Pancreas (tissue), 10 donors: ENCODE measurements at regions not wholly inside any gene's neighbourhood (a gene's known extent, or its start where the extent isn't known, plus 50 kb on each side); places are given as distances from the start of the nearest gene placed in this dataset.
"Not testable (repeated sequence)": the region's sequence is repeated elsewhere in the genome, so short reads cannot be mapped to it uniquely, and the experiment has no call there.

Experiments used
- ATAC-seq, 4 donors: fragments of 200-7000 bp; cut with Tn5 transposase; one replicate each; pipeline versions ENCODE4 v1.8.0 to v1.9.1; 2020; ENCODE audit warnings: mild to moderate bottlenecking in 4 of 4, moderate library complexity in 4 of 4
- DNase-seq, 6 donors: peaks; one replicate each; pipeline ENCODE4 v3.0.0-alpha.2; 2020
- FAIRE-seq: peaks from 2 replicates; lab custom pipeline; 2012; peaks lifted over from hg19 to GRCh38; lab: Jason Lieb, UNC
- H3K27ac ChIP-seq, 4 donors: fragments of 200-600 bp; sonication (generic); 1 replicate in 3 of 4; 2 replicates in 1 of 4; pipeline versions ENCODE4 v1.5.0 to v1.8.0; 2020
- H3K27me3 ChIP-seq, 4 donors: fragments of 200-600 bp; one replicate each; pipeline ENCODE4 v1.8.0; 2021
- H3K36me3 ChIP-seq, 3 donors: fragments of 200-600 bp; sonication (generic) in 1 of 3; one replicate each; pipeline versions ENCODE4 v1.5.0 to v1.8.0; 2020 to 2021
- H3K4me1 ChIP-seq, 3 donors: fragments of 200-600 bp; one replicate each; pipeline ENCODE4 v1.8.0; 2021
- H3K4me3 ChIP-seq, 4 donors: fragments of 200-600 bp; sonication (generic) in 2 of 4; one replicate each; pipeline versions ENCODE4 v1.5.0 to v1.8.0; 2020 to 2021
- H3K9me3 ChIP-seq, 4 donors: fragments of 200-600 bp; one replicate each; pipeline ENCODE4 v1.8.0; 2021
- WGBS, 2 donors: extraction: QIAGEN DNeasy Blood & Tissue Kit; methylation state at CpG; one replicate each; pipeline ENCODE4 v1.1.7; 2013; 5-methylcytosine and 5-hydroxymethylcytosine counted together
- intact Hi-C, 3 donors: fragments of 100-400 bp; cut with DNase I; formaldehyde crosslinking; loops; one replicate each; pipeline versions ENCODE4 v1.11.1 to v1.14.2; 2022
- TF ChIP-seq, protein P1 (sequence below), 4 donors: fragments of 200-600 bp; sonication (generic) in 3 of 4; IDR thresholded peaks; one replicate each; pipeline versions ENCODE4 v1.5.0 to v1.8.0; 2021; ENCODE audit warnings: antibody characterized with exemption in 4 of 4
- donor health status: healthy with polysubstance abuse.
- donor health status: DM: no; HTN: no; CAD: no; lungs with moderate emphysema.
- donor health status: DM: no; HTN: no; CAD: no.
- donor health status: control.
- donor health status: control.
- donor health status: Bipolar disorder and iron deficiency.
- donor health status: DM: yes; HTN: yes; CAD: no.
- donor health status: DM: no; HTN: no; CAD: no.
- donor health status: DM: no; HTN: no; CAD: no.
- donor health status: DM: yes; HTN: yes; CAD: no.

DNA sequence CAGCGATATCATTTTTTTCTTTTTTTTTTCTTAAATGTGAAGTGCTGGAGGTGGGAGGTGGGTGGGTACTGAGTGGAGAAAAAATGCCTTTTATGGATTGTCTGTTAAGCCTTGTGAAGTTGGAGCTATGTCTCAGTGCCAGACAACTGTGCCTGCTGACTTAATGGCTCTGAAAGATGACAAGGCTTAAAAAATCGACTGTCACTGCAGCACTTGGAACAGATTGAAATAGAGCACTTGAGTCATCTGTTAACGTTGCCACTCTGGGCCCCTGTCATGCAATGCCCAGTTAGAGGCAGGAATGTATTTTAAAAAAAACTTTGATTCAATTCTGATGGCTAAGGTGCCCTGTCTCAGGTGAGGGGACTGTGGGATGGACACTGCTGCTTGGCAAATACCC, 108.2 kb upstream of the HS3ST2 start:
- no peak overlapping the region for H3K4me3 ChIP-seq
- intact Hi-C loops: no loop called here
- no peak for ATAC-seq
- WGBS, 2 donors: 45 to 54% methylated on average over 3 of the region's 3 CpGs
- no peaks in the 10 kb centered on the region for H3K27me3 ChIP-seq
- no peak for DNase-seq
- TF ChIP-seq, protein P1, sequence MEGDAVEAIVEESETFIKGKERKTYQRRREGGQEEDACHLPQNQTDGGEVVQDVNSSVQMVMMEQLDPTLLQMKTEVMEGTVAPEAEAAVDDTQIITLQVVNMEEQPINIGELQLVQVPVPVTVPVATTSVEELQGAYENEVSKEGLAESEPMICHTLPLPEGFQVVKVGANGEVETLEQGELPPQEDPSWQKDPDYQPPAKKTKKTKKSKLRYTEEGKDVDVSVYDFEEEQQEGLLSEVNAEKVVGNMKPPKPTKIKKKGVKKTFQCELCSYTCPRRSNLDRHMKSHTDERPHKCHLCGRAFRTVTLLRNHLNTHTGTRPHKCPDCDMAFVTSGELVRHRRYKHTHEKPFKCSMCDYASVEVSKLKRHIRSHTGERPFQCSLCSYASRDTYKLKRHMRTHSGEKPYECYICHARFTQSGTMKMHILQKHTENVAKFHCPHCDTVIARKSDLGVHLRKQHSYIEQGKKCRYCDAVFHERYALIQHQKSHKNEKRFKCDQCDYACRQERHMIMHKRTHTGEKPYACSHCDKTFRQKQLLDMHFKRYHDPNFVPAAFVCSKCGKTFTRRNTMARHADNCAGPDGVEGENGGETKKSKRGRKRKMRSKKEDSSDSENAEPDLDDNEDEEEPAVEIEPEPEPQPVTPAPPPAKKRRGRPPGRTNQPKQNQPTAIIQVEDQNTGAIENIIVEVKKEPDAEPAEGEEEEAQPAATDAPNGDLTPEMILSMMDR (IDR thresholded peaks at IDR 0.05): no peak
- no peaks in the 10 kb centered on the region for H3K9me3 ChIP-seq
- H3K4me1 ChIP-seq: no peaks in the 10 kb centered on the region
- no peaks in the 10 kb centered on the region for H3K36me3 ChIP-seq
- H3K27ac ChIP-seq: no peak overlapping the region
- FAIRE-seq: no peak

DNA sequence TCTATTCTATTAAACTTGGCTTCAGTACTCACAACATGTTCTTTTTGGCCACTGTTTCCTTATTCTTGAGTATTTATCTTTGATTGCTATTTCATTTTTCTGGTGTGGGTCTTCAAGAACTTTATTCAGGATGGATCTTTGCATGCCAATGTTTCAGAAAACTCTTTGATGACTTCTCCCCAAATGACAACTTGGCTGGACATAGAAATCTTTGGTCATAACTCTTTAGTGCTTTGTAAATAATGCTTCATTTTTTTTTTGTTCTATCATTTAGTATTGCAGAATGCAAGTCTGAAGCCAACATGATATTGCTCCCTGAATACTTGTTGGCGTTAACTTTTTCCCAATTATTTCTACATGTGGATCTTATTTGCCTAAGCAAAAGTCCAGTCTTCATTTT, 103.6 kb upstream of the HS3ST2 start:
- FAIRE-seq (no peak), ATAC-seq (no peak), DNase-seq (no peak)
- Histone ChIP-seq H3K27me3 (no peaks in the 10 kb centered on the region), H3K4me1 (no peaks in the 10 kb centered on the region), H3K4me3 (no peak overlapping the region), H3K9me3 (no peaks in the 10 kb centered on the region), H3K27ac (no peak overlapping the region), H3K36me3 (no peaks in the 10 kb centered on the region)
- intact Hi-C loops: no loop called here
- TF ChIP-seq, protein P1 (IDR thresholded peaks at IDR 0.05): no peak
- WGBS, 2 donors: 72 to 76% methylated on average over 1 of the region's 1 CpG

DNA sequence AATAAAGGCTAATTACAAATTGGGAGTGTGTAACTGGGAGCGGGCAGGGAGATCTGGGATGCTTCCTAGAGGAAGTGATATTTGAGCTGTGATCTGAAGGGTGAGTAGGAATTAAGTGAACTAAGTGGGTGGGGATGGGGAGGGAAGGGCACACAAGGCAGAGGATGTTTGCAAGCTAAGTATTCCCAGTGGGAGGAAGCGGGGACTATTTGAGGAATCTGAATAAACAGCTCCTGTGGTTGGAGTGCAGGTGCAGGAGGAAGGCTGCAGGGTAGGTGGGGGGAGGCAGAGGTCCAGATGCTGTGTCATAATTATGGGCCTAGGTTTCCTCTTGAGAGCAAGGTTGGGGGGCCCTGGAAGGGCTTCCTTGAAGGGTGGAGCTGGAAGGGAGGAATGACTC, 102.1 kb upstream of the HS3ST2 start:
- WGBS, 2 donors: 71 to 85% methylated on average over 2 of the region's 2 CpGs
- Histone ChIP-seq H3K4me1 (no peaks in the 10 kb centered on the region), H3K36me3 (no peaks in the 10 kb centered on the region), H3K27ac (no peak overlapping the region), H3K9me3 (no peaks in the 10 kb centered on the region), H3K4me3 (no peak overlapping the region), H3K27me3 (no peaks in the 10 kb centered on the region)
- ATAC-seq (no peak), FAIRE-seq (no peak), DNase-seq (no peak)
- TF ChIP-seq, protein P1 (IDR thresholded peaks at IDR 0.05): no peak
- intact Hi-C loops: no loop called here

DNA sequence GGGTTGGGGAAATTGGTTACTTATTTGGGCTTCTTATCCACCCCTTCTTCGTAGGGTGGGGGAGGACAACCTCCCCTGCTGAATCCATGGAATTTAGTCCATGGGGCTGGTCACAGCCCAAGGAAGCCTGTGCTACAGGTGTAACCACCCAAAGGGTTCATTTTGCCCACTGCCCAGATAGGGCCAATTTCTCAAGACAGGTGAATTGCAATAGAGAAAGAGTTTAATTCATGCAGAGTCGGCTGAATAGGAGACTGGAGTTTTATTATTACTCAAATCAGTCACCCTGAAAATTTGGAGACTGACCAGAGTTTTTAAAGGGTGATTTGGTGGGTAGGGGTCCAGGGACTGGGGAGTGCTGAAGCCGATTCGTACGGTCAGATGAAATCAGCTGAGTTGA, 101.5 kb upstream of the HS3ST2 start:
- Histone ChIP-seq H3K27ac (no peak overlapping the region), H3K4me1 (no peaks in the 10 kb centered on the region), H3K4me3 (no peak overlapping the region), H3K9me3 (no peaks in the 10 kb centered on the region), H3K36me3 (no peaks in the 10 kb centered on the region), H3K27me3 (no peaks in the 10 kb centered on the region)
- DNase-seq (no peak), ATAC-seq (no peak), FAIRE-seq (no peak)
- intact Hi-C loops: no loop called here
- 69 to 71% methylated on average over 5 of the region's 5 CpGs for WGBS, 2 donors
- TF ChIP-seq, protein P1 (IDR thresholded peaks at IDR 0.05): no peak

DNA sequence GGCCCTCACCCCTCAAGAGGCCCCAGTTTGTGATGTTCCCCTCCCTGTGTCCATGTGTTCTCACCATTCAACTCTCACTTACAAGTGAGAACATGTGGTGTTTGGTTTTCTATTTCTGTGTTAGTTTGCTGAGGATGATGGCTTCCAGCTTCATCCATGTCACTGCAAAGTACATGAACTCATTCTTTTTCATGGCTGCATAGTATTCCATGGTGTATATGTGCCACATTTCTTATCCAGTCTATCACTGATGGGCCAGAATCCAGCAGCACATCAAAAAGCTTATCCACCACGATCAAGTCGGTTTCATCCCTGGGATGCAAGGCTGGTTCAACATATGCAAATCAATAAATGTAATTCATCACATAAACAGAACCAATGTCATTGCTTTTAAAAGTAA, 95.4 kb upstream of the HS3ST2 start:
- H3K27me3 ChIP-seq, H3K4me1 ChIP-seq, DNase-seq, H3K4me3 ChIP-seq, intact Hi-C loops, H3K9me3 ChIP-seq, H3K36me3 ChIP-seq, ATAC-seq, H3K27ac ChIP-seq, FAIRE-seq: not testable (repeated sequence)
- WGBS, 2 donors: 47 to 53% methylated on average over 2 of the region's 2 CpGs

DNA sequence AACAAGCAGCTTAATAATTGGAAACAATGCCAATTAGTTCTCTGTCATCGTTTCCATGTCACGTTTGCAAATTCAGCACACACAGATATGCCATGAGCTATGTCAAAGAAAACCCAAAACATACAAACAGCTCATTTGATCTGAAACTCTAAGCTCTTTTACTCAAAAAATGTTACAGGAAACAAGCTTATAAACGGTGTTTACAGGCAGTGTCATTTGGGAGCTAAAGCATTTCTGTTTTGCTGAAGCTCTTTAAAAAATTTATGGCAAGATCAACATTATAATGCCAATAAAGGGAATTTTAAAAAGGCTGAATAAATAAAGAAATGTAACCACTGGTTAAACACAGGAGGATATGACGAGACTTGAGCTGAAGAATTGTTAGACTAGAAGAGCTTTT, 94.0 kb upstream of the HS3ST2 start:
- Histone ChIP-seq H3K9me3 (no peaks in the 10 kb centered on the region), H3K27ac (no peak overlapping the region), H3K27me3 (peaks cover 0 to 4% (median 0%) of the 10 kb centered on the region in 4 donors), H3K4me3 (no peak overlapping the region), H3K4me1 (no peaks in the 10 kb centered on the region), H3K36me3 (no peaks in the 10 kb centered on the region)
- ATAC-seq (no peak), FAIRE-seq (no peak), DNase-seq (no peak)
- TF ChIP-seq, protein P1 (IDR thresholded peaks at IDR 0.05): no peak
- intact Hi-C loops: no loop called here
- 34 to 45% methylated on average over 4 of the region's 4 CpGs for WGBS, 2 donors
